ENCODE measurements at regions not wholly inside any gene's neighbourhood (a gene's known extent, or its start where the extent isn't known, plus 50 kb on each side); places are given as distances from the start of the nearest gene placed in this dataset.

DNA sequence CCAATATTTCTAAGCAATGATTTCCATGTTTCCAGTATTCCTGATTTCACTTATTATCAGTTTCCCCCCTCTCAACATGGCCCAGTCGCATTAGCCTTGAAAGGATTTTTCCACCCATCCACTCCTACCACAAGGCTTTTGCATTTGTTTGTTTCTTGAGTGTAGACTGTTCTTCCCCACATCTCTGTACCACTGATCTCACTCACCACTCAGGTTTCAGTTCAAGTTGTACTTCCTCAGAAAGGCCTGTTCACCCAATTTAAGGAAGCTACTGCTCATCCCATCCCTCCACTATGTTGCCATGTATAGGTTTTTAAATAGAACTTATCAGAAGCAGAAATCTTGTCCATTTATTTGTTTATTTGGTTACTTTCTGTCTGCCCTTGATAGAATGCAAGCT lies 472.3 kb downstream of the FAM181B start:
- ChIA-PET POLR2A (no interaction called here), SMC1A (ENCODE audit: uncharacterized antibody, unreplicated experiment) (no interaction called here), RAD21 (ENCODE audit: unreplicated experiment) (no interaction called here), CTCF (no interaction called here)
- no peaks in the 10 kb centered on the region for H3K4me1 ChIP-seq (ENCODE audit: control insufficient read depth, insufficient read depth, low read length)
- H2AFZ ChIP-seq (ENCODE audit: control insufficient read depth, low read depth, low read length) = no peak overlapping the region
- intact Hi-C loops (cut with micrococcal nuclease; ENCODE audit: unreplicated experiment) (no loop called here), in situ Hi-C loops (cut with MboI) (no loop called here)
- BruUV-seq (replicated peaks) = no TSS peak
- H3K27ac ChIP-seq (ENCODE audit: control insufficient read depth, insufficient read depth) = no peak overlapping the region
- H3K27me3 ChIP-seq (replicated peaks in 1 of 2; ENCODE audit: control insufficient read depth in 2 of 2, insufficient read depth in 2 of 2, low read length in 1 of 2) = no peaks in the 10 kb centered on the region
- FAIRE-seq (no peak), ATAC-seq (no peak), DNase-seq (ENCODE audit: low read depth, low spot score) (no peak)
- H3K36me3 ChIP-seq (ENCODE audit: control insufficient read depth in 2 of 2, insufficient read depth in 2 of 2, low read length in 1 of 2) = no peaks in the 10 kb centered on the region
- 60% methylated on average over 1 of the region's 1 CpG for WGBS (ENCODE audit: insufficient coverage, insufficient replicate concordance, low lambda C conversion rate, missing lambda C conversion rate)
- TF ChIP-seq, protein P1, sequence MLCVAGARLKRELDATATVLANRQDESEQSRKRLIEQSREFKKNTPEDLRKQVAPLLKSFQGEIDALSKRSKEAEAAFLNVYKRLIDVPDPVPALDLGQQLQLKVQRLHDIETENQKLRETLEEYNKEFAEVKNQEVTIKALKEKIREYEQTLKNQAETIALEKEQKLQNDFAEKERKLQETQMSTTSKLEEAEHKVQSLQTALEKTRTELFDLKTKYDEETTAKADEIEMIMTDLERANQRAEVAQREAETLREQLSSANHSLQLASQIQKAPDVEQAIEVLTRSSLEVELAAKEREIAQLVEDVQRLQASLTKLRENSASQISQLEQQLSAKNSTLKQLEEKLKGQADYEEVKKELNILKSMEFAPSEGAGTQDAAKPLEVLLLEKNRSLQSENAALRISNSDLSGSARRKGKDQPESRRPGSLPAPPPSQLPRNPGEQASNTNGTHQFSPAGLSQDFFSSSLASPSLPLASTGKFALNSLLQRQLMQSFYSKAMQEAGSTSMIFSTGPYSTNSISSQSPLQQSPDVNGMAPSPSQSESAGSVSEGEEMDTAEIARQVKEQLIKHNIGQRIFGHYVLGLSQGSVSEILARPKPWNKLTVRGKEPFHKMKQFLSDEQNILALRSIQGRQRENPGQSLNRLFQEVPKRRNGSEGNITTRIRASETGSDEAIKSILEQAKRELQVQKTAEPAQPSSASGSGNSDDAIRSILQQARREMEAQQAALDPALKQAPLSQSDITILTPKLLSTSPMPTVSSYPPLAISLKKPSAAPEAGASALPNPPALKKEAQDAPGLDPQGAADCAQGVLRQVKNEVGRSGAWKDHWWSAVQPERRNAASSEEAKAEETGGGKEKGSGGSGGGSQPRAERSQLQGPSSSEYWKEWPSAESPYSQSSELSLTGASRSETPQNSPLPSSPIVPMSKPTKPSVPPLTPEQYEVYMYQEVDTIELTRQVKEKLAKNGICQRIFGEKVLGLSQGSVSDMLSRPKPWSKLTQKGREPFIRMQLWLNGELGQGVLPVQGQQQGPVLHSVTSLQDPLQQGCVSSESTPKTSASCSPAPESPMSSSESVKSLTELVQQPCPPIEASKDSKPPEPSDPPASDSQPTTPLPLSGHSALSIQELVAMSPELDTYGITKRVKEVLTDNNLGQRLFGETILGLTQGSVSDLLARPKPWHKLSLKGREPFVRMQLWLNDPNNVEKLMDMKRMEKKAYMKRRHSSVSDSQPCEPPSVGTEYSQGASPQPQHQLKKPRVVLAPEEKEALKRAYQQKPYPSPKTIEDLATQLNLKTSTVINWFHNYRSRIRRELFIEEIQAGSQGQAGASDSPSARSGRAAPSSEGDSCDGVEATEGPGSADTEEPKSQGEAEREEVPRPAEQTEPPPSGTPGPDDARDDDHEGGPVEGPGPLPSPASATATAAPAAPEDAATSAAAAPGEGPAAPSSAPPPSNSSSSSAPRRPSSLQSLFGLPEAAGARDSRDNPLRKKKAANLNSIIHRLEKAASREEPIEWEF (IDR thresholded peaks at IDR 0.05; ENCODE audit: insufficient replicate concordance, low read depth, low read length) = no peak
- TF ChIP-seq, protein P2, sequence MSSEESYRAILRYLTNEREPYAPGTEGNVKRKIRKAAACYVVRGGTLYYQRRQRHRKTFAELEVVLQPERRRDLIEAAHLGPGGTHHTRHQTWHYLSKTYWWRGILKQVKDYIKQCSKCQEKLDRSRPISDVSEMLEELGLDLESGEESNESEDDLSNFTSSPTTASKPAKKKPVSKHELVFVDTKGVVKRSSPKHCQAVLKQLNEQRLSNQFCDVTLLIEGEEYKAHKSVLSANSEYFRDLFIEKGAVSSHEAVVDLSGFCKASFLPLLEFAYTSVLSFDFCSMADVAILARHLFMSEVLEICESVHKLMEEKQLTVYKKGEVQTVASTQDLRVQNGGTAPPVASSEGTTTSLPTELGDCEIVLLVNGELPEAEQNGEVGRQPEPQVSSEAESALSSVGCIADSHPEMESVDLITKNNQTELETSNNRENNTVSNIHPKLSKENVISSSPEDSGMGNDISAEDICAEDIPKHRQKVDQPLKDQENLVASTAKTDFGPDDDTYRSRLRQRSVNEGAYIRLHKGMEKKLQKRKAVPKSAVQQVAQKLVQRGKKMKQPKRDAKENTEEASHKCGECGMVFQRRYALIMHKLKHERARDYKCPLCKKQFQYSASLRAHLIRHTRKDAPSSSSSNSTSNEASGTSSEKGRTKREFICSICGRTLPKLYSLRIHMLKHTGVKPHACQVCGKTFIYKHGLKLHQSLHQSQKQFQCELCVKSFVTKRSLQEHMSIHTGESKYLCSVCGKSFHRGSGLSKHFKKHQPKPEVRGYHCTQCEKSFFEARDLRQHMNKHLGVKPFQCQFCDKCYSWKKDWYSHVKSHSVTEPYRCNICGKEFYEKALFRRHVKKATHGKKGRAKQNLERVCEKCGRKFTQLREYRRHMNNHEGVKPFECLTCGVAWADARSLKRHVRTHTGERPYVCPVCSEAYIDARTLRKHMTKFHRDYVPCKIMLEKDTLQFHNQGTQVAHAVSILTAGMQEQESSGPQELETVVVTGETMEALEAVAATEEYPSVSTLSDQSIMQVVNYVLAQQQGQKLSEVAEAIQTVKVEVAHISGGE (CRISPR knock-in tag; IDR thresholded peaks at IDR 0.05) = no peak
- TF ChIP-seq ETV6 (conservative IDR thresholded peaks at IDR 0.05 in 1 of 2, IDR thresholded peaks at IDR 0.05 in 1 of 2; ENCODE audit: borderline replicate concordance in 1 of 2, low read depth in 1 of 2) (no peak), PML (IDR thresholded peaks at IDR 0.05; ENCODE audit: low read length) (no peak), IRF4 (IDR thresholded peaks at IDR 0.05; ENCODE audit: low read depth, low read length) (no peak)
- no peak overlapping the region for H3K4me3 ChIP-seq
- H3K79me2 ChIP-seq (ENCODE audit: control insufficient read depth, insufficient read depth, low read length) = no peaks in the 10 kb centered on the region
- no peaks in the 10 kb centered on the region for H4K20me1 ChIP-seq (ENCODE audit: control insufficient read depth, insufficient read depth)
- H3K4me2 ChIP-seq (ENCODE audit: control insufficient read depth, insufficient read depth) = no peak overlapping the region
- no peak overlapping the region for H3K9ac ChIP-seq (ENCODE audit: control insufficient read depth, insufficient read depth, low read length)
- H3K9me3 ChIP-seq (replicated peaks; ENCODE audit: control insufficient read depth, insufficient read depth, low read length) = no peaks in the 10 kb centered on the region
